ENCODE measurements at regions not wholly inside any gene's neighbourhood (a gene's known extent, or its start where the extent isn't known, plus 50 kb on each side); places are given as distances from the start of the nearest gene placed in this dataset.

GRCh38 chr5:107803728-107804127 is 133.0 kb upstream of the EFNA5 start:
- Mint-ChIP-seq H3K27me3 (ENCODE audit: insufficient read depth, unreplicated experiment) (no peaks in the 10 kb centered on the region), H3K36me3 (ENCODE audit: insufficient read depth, unreplicated experiment) (no peaks in the 10 kb centered on the region), H3K9me3 (ENCODE audit: unreplicated experiment) (no peaks in the 10 kb centered on the region), H3K4me1 (ENCODE audit: low read depth, unreplicated experiment) (peaks cover 6% of the 10 kb centered on the region), H3K27ac (ENCODE audit: unreplicated experiment) (no peak overlapping the region), H3K4me3 (ENCODE audit: unreplicated experiment) (no peak overlapping the region)
- CTCF ChIA-PET = no interaction called here
- TF ChIP-seq CTCF (IDR thresholded peaks at IDR 0.05; ENCODE audit: insufficient read depth in 1 of 2, low read depth in 1 of 2, low read length in 1 of 2, severe bottlenecking in 1 of 2, unreplicated experiment in 1 of 2) = no peak
- H3K36me3 ChIP-seq (ENCODE audit: control insufficient read depth, insufficient read depth, low read length) = no peaks in the 10 kb centered on the region
- H3K27me3 ChIP-seq (replicated peaks; ENCODE audit: control insufficient read depth, insufficient read depth, low read length) = no peaks in the 10 kb centered on the region
- H3K4me3 ChIP-seq (ENCODE audit: low read depth, low read length) = no peak overlapping the region
- peaks cover 6% of the 10 kb centered on the region; the same call in 1 of the 2 replicates for H3K4me1 ChIP-seq
- BruUV-seq (replicated peaks) = no TSS peak
- intact Hi-C loops (cut with micrococcal nuclease; ENCODE audit: unreplicated experiment) = no loop called here
- no peak for DNase-seq
- no peaks in the 10 kb centered on the region for H3K9me3 ChIP-seq
- POLR2A ChIA-PET = no interaction called here

- H3K27me3 ChIP-seq (replicated peaks; ENCODE audit: control insufficient read depth, insufficient read depth, low read length) = no peaks in the 10 kb centered on the region
- ChIA-PET CTCF (no interaction called here), POLR2A (no interaction called here)
- Mint-ChIP-seq H3K36me3 (ENCODE audit: insufficient read depth, unreplicated experiment) (no peaks in the 10 kb centered on the region), H3K27ac (ENCODE audit: unreplicated experiment) (no peak overlapping the region), H3K9me3 (ENCODE audit: unreplicated experiment) (peaks cover 3% of the 10 kb centered on the region), H3K4me3 (ENCODE audit: unreplicated experiment) (no peak overlapping the region), H3K27me3 (ENCODE audit: insufficient read depth, unreplicated experiment) (no peaks in the 10 kb centered on the region), H3K4me1 (ENCODE audit: low read depth, unreplicated experiment) (peaks cover 6% of the 10 kb centered on the region)
- no peaks in the 10 kb centered on the region for H3K9me3 ChIP-seq
- no peak overlapping the region for H3K4me3 ChIP-seq (ENCODE audit: low read depth, low read length)
- no peaks in the 10 kb centered on the region for H3K4me1 ChIP-seq
- DNase-seq = no peak
- intact Hi-C loops (cut with micrococcal nuclease; ENCODE audit: unreplicated experiment) = no loop called here
- TF ChIP-seq CTCF (IDR thresholded peaks at IDR 0.05; ENCODE audit: insufficient read depth in 1 of 2, low read depth in 1 of 2, low read length in 1 of 2, severe bottlenecking in 1 of 2, unreplicated experiment in 1 of 2) = no peak
- BruUV-seq (replicated peaks) = no TSS peak
- no peaks in the 10 kb centered on the region for H3K36me3 ChIP-seq (ENCODE audit: control insufficient read depth, insufficient read depth, low read length)
These were observed 130.3 kb upstream of the EFNA5 start for GRCh38 chr5:107801061-107801460.

- Histone ChIP-seq H3K9me3 (no peaks in the 10 kb centered on the region), H3K27me3 (replicated peaks; ENCODE audit: control insufficient read depth, insufficient read depth, low read length) (no peaks in the 10 kb centered on the region), H3K4me1 (no peaks in the 10 kb centered on the region), H3K4me3 (ENCODE audit: low read depth, low read length) (no peak overlapping the region), H3K36me3 (ENCODE audit: control insufficient read depth, insufficient read depth, low read length) (no peaks in the 10 kb centered on the region)
- H3K36me3 Mint-ChIP-seq (ENCODE audit: insufficient read depth, unreplicated experiment) = no peaks in the 10 kb centered on the region
- H3K9me3 Mint-ChIP-seq (ENCODE audit: unreplicated experiment) = peaks cover 13% of the 10 kb centered on the region
- DNase-seq = no peak
- ChIA-PET CTCF (no interaction called here), POLR2A (no interaction called here)
- H3K4me3 Mint-ChIP-seq (ENCODE audit: unreplicated experiment) = no peak overlapping the region
- intact Hi-C loops (cut with micrococcal nuclease; ENCODE audit: unreplicated experiment) = no loop called here
- no peak overlapping the region for H3K27ac Mint-ChIP-seq (ENCODE audit: unreplicated experiment)
- no TSS peak for BruUV-seq (replicated peaks)
- H3K27me3 Mint-ChIP-seq (ENCODE audit: insufficient read depth, unreplicated experiment) = no peaks in the 10 kb centered on the region
- no peaks in the 10 kb centered on the region for H3K4me1 Mint-ChIP-seq (ENCODE audit: low read depth, unreplicated experiment)
- TF ChIP-seq CTCF (IDR thresholded peaks at IDR 0.05; ENCODE audit: insufficient read depth in 1 of 2, low read depth in 1 of 2, low read length in 1 of 2, severe bottlenecking in 1 of 2, unreplicated experiment in 1 of 2) = no peak
These were observed 128.6 kb upstream of the EFNA5 start for GRCh38 chr5:107799306-107799705.

Data from Caco-2 (cell line).